Right atrium auricular region (tissue), 2 donors: ENCODE measurements at regions not wholly inside any gene's neighbourhood (a gene's known extent, or its start where the extent isn't known, plus 50 kb on each side); places are given as distances from the start of the nearest gene placed in this dataset.

ENCODE experiments used
- DNase-seq: peaks from one replicate; pipeline ENCODE4 v3.0.0-alpha.2; 2019; ENCODE audit warnings: low spot score
- H3K27ac ChIP-seq, 2 donors: fragments of 200-600 bp; sonication (generic); 1 replicate in 1 of 2; 2 replicates in 1 of 2; pipeline ENCODE4 v1.5.1; 2016 to 2019
- H3K27me3 ChIP-seq, 2 donors: fragments of 200-600 bp; sonication (generic); one replicate each; pipeline versions ENCODE4 v1.5.1 to v1.6.0; 2017 to 2019
- H3K36me3 ChIP-seq: fragments of 200-600 bp; sonication (generic); one replicate; pipeline ENCODE4 v1.5.1; 2016
- H3K4me1 ChIP-seq, 2 donors: fragments of 200-600 bp; sonication (generic); one replicate each; pipeline versions ENCODE4 v1.5.1 to v1.6.0; 2017 to 2019
- H3K4me3 ChIP-seq, 2 donors: fragments of 200-600 bp; sonication (generic); 1 replicate in 1 of 2; 2 replicates in 1 of 2; pipeline ENCODE4 v1.5.1; 2017 to 2019; ENCODE audit warnings: mild to moderate bottlenecking in 1 of 2, moderate library complexity in 1 of 2
- H3K9me3 ChIP-seq, 2 donors: fragments of 200-600 bp; sonication (generic); one replicate each; pipeline ENCODE4 v1.5.1; 2019
- CTCF ChIP-seq, 2 donors: fragments of 200-600 bp; sonication (generic); IDR thresholded peaks; one replicate each; pipeline ENCODE4 v1.5.1; 2019; ENCODE audit warnings: antibody characterized with exemption in 2 of 2

- no peaks in the 10 kb centered on the region for H3K36me3 ChIP-seq
These were observed 118.5 kb upstream of the ERCC6L2 start for GRCh38 chr9:95756986-95757385.

GRCh38 chr9:95756101-95756500, 119.4 kb upstream of the ERCC6L2 start:
- TF ChIP-seq CTCF (IDR thresholded peaks at IDR 0.05) = no peak
- Histone ChIP-seq H3K4me3 (no peak overlapping the region), H3K27ac (no peak overlapping the region), H3K4me1 (peaks cover 0 to 35% of the 10 kb centered on the region in 2 donors), H3K9me3 (no peaks in the 10 kb centered on the region), H3K27me3 (no peaks in the 10 kb centered on the region), H3K36me3 (no peaks in the 10 kb centered on the region)
- no peak for DNase-seq

More at GRCh38 chr9:95756986-95757385, 118.5 kb upstream of the ERCC6L2 start:
- DNase-seq = no peak
- H3K27me3 ChIP-seq = no peaks in the 10 kb centered on the region
- H3K4me1 ChIP-seq = peaks cover 0 to 35% of the 10 kb centered on the region in 2 donors
- no peaks in the 10 kb centered on the region for H3K9me3 ChIP-seq
- H3K4me3 ChIP-seq = no peak overlapping the region
- H3K27ac ChIP-seq = peak overlapping the region; percentile 31 to 35
- no peak for TF ChIP-seq CTCF (IDR thresholded peaks at IDR 0.05)

- H3K36me3 ChIP-seq = no peaks in the 10 kb centered on the region
These were observed 120.1 kb upstream of the ERCC6L2 start for GRCh38 chr9:95755421-95755730.

GRCh38 chr9:95754533-95755420, 120.7 kb upstream of the ERCC6L2 start:
- Histone ChIP-seq H3K27ac (no peak overlapping the region), H3K36me3 (no peaks in the 10 kb centered on the region), H3K9me3 (no peaks in the 10 kb centered on the region), H3K27me3 (no peaks in the 10 kb centered on the region), H3K4me1 (peaks cover 0 to 35% of the 10 kb centered on the region in 2 donors), H3K4me3 (no peak overlapping the region)
- no peak for DNase-seq
- TF ChIP-seq CTCF (IDR thresholded peaks at IDR 0.05) = no peak

More at GRCh38 chr9:95755421-95755730, 120.1 kb upstream of the ERCC6L2 start:
- Histone ChIP-seq H3K27me3 (no peaks in the 10 kb centered on the region), H3K9me3 (no peaks in the 10 kb centered on the region), H3K4me1 (peaks cover 0 to 35% of the 10 kb centered on the region in 2 donors), H3K4me3 (no peak overlapping the region), H3K27ac (no peak overlapping the region)
- no peak for TF ChIP-seq CTCF (IDR thresholded peaks at IDR 0.05)
- no peak for DNase-seq

- peaks cover 0 to 35% of the 10 kb centered on the region in 2 donors for H3K4me1 ChIP-seq
- no peak overlapping the region for H3K4me3 ChIP-seq
- no peaks in the 10 kb centered on the region for H3K36me3 ChIP-seq
- no peaks in the 10 kb centered on the region for H3K27me3 ChIP-seq
- DNase-seq = no peak
- H3K27ac ChIP-seq = no peak overlapping the region
- TF ChIP-seq CTCF (IDR thresholded peaks at IDR 0.05) = no peak
- H3K9me3 ChIP-seq = no peaks in the 10 kb centered on the region
These were observed 121.6 kb upstream of the ERCC6L2 start for GRCh38 chr9:95753762-95754465.
